WTC11 (cell line): ENCODE measurements at regions not wholly inside any gene's neighbourhood (a gene's known extent, or its start where the extent isn't known, plus 50 kb on each side); places are given as distances from the start of the nearest gene placed in this dataset.

Source experiments
- ATAC-seq: fragments of 200-7000 bp; cut with Tn5 transposase; 2 replicates; pipeline ENCODE4 v1.10.0; 2021; ENCODE audit warnings: mild to moderate bottlenecking, moderate library complexity
- CTCF ChIA-PET: fragments of 300-600 bp; sonication (Branson Sonifier 250); formaldehyde crosslinking; loops from one replicate; lab custom pipeline; 2021; ENCODE audit warnings: antibody characterized with exemption; lab: Charles Lee
- POLR2A ChIA-PET: fragments of 350-600 bp; sonication (Branson Sonifier 250); formaldehyde crosslinking; loops from one replicate; lab custom pipeline; 2021; ENCODE audit warnings: antibody characterized with exemption; lab: Charles Lee
- DNase-seq: peaks from one replicate; pipeline ENCODE4 v3.0.0; 2021; ENCODE audit warnings: low spot score
- H3K27ac Mint-ChIP-seq: 2 replicates; pipeline ENCODE4 v1.8.0; 2021; ENCODE audit warnings: mixed read lengths
- H3K27me3 Mint-ChIP-seq: 2 replicates; pipeline ENCODE4 v1.8.0; 2021; ENCODE audit warnings: low read depth, mild to moderate bottlenecking, moderate library complexity, mixed read lengths
- H3K36me3 Mint-ChIP-seq: 2 replicates; pipeline ENCODE4 v1.8.0; 2021; ENCODE audit warnings: mixed read lengths
- H3K4me1 Mint-ChIP-seq: 2 replicates; pipeline ENCODE4 v1.8.0; 2022; ENCODE audit warnings: mixed read lengths
- H3K4me3 Mint-ChIP-seq: 2 replicates; pipeline ENCODE4 v1.8.0; 2021; ENCODE audit warnings: mild to moderate bottlenecking, moderate library complexity, mixed read lengths
- H3K9me3 Mint-ChIP-seq: 2 replicates; pipeline ENCODE4 v1.8.0; 2021; ENCODE audit warnings: mixed read lengths
- CREB1 ChIP-seq: sonication (generic); formaldehyde crosslinking; IDR thresholded peaks from 2 replicates; pipeline ENCODE4 v1.8.0; 2023; ENCODE audit warnings: mild to moderate bottlenecking, missing genetic modification reagents
- E2F1 ChIP-seq: sonication (generic); formaldehyde crosslinking; IDR thresholded peaks from 2 replicates; pipeline ENCODE4 v1.8.0; 2022; ENCODE audit warnings: mild to moderate bottlenecking, missing genetic modification reagents
- ETV6 ChIP-seq: sonication (generic); formaldehyde crosslinking; IDR thresholded peaks from 2 replicates; pipeline ENCODE4 v1.8.1; 2022; ENCODE audit warnings: mild to moderate bottlenecking, missing genetic modification reagents
- HMGA2 ChIP-seq: fragments of 250-450 bp; sonication (Bioruptor Pico); IDR thresholded peaks from 2 replicates; pipeline ENCODE4 v1.4.0; 2021; ENCODE audit warnings: mild to moderate bottlenecking, moderate library complexity
- IRF2 ChIP-seq: sonication (generic); formaldehyde crosslinking; IDR thresholded peaks from 2 replicates; pipeline ENCODE4 v1.8.0; 2022; ENCODE audit warnings: low read depth, missing genetic modification reagents, borderline replicate concordance
- OVOL2 ChIP-seq: fragments of 250-450 bp; sonication (Bioruptor Pico); IDR thresholded peaks from 2 replicates; pipeline ENCODE4 v1.9.0; 2021; ENCODE audit warnings: mild to moderate bottlenecking, borderline replicate concordance
- PRRX2 ChIP-seq: fragments of 250-450 bp; sonication (Bioruptor Pico); IDR thresholded peaks from 2 replicates; pipeline ENCODE4 v1.8.0; 2021; ENCODE audit warnings: mild to moderate bottlenecking
- RORB ChIP-seq: fragments of 250-450 bp; sonication (Bioruptor Pico); IDR thresholded peaks from 2 replicates; pipeline ENCODE4 v1.9.0; 2021; ENCODE audit warnings: mild to moderate bottlenecking
- SMAD3 ChIP-seq: sonication (generic); formaldehyde crosslinking; IDR thresholded peaks from 2 replicates; pipeline ENCODE4 v1.8.0; 2022; ENCODE audit warnings: missing genetic modification reagents, mild to moderate bottlenecking, borderline replicate concordance
- SMAD4 ChIP-seq: sonication (generic); formaldehyde crosslinking; IDR thresholded peaks from 2 replicates; pipeline ENCODE4 v1.8.0; 2022; ENCODE audit warnings: mild to moderate bottlenecking, missing genetic modification reagents
- TCF7 ChIP-seq: sonication (generic); formaldehyde crosslinking; IDR thresholded peaks from 2 replicates; pipeline ENCODE4 v1.8.0; 2022; ENCODE audit warnings: mild to moderate bottlenecking, low read depth, missing genetic modification reagents, moderate library complexity
- ZNF219 ChIP-seq: sonication (generic); formaldehyde crosslinking; IDR thresholded peaks from 2 replicates; pipeline ENCODE4 v1.8.0; 2023; ENCODE audit warnings: missing genetic modification reagents, mild to moderate bottlenecking, borderline replicate concordance
- ZNF263 ChIP-seq: sonication (generic); formaldehyde crosslinking; IDR thresholded peaks from 2 replicates; pipeline ENCODE4 v1.8.1; 2022; ENCODE audit warnings: low read depth, mild to moderate bottlenecking, moderate library complexity, missing genetic modification reagents
- ZNF281 ChIP-seq: sonication (generic); formaldehyde crosslinking; IDR thresholded peaks from 2 replicates; pipeline ENCODE4 v1.8.0; 2023; ENCODE audit warnings: mild to moderate bottlenecking, missing genetic modification reagents
- ZNF423 ChIP-seq: fragments of 250-450 bp; sonication (Bioruptor Pico); IDR thresholded peaks from 2 replicates; pipeline ENCODE4 v2.1.2; 2022; ENCODE audit warnings: mild to moderate bottlenecking, moderate library complexity
- ZNF671 ChIP-seq: fragments of 250-450 bp; sonication (Bioruptor Pico); IDR thresholded peaks from 2 replicates; pipeline ENCODE4 v1.8.0; 2021; ENCODE audit warnings: mild to moderate bottlenecking
- TF ChIP-seq, protein P1 (sequence below): fragments of 250-450 bp; sonication (Bioruptor Pico); IDR thresholded peaks from 2 replicates; pipeline ENCODE4 v1.8.0; 2021; ENCODE audit warnings: mild to moderate bottlenecking
- TF ChIP-seq, protein P2 (sequence below): fragments of 250-450 bp; sonication (Bioruptor Pico); IDR thresholded peaks from 2 replicates; pipeline ENCODE4 v1.9.0; 2021; ENCODE audit warnings: moderate library complexity, mild to moderate bottlenecking, inconsistent platforms, borderline replicate concordance
- TF ChIP-seq, protein P3 (sequence below): sonication (generic); formaldehyde crosslinking; IDR thresholded peaks from 2 replicates; pipeline ENCODE4 v1.8.0; 2022; ENCODE audit warnings: mild to moderate bottlenecking, missing genetic modification reagents
- TF ChIP-seq, protein P4 (sequence below): sonication (generic); formaldehyde crosslinking; conservative IDR thresholded peaks from 2 replicates; pipeline ENCODE4 v1.8.1; 2023; ENCODE audit warnings: mild to moderate bottlenecking, low read depth, missing genetic modification reagents, moderate library complexity

GRCh38 chr14:62244221-62244620 is 482.0 kb downstream of the SNAPC1 start:
- CTCF ChIA-PET, result no interaction called here
- DNase-seq (no peak), ATAC-seq (no peak)
- H3K4me3 Mint-ChIP-seq, result no peak overlapping the region
- TF ChIP-seq RORB (CRISPR knock-in tag) (no peak), ETV6 (CRISPR knock-in tag) (no peak), HMGA2 (no peak), PRRX2 (CRISPR knock-in tag) (no peak), ZNF423 (no peak), ZNF263 (CRISPR knock-in tag) (no peak), ZNF219 (CRISPR knock-in tag) (no peak), ZNF281 (CRISPR knock-in tag) (no peak), CREB1 (no peak), OVOL2 (no peak), IRF2 (CRISPR knock-in tag) (no peak)
- TF ChIP-seq, protein P1, sequence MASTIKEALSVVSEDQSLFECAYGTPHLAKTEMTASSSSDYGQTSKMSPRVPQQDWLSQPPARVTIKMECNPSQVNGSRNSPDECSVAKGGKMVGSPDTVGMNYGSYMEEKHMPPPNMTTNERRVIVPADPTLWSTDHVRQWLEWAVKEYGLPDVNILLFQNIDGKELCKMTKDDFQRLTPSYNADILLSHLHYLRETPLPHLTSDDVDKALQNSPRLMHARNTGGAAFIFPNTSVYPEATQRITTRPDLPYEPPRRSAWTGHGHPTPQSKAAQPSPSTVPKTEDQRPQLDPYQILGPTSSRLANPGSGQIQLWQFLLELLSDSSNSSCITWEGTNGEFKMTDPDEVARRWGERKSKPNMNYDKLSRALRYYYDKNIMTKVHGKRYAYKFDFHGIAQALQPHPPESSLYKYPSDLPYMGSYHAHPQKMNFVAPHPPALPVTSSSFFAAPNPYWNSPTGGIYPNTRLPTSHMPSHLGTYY, result no peak
- TF ChIP-seq, protein P2, sequence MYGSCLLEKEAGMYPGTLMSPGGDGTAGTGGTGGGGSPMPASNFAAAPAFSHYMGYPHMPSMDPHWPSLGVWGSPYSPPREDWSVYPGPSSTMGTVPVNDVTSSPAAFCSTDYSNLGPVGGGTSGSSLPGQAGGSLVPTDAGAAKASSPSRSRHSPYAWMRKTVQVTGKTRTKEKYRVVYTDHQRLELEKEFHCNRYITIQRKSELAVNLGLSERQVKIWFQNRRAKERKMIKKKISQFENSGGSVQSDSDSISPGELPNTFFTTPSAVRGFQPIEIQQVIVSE (CRISPR knock-in tag), result no peak
- TF ChIP-seq, protein P3, sequence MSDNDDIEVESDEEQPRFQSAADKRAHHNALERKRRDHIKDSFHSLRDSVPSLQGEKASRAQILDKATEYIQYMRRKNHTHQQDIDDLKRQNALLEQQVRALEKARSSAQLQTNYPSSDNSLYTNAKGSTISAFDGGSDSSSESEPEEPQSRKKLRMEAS (CRISPR knock-in tag), result no peak
- peaks cover 3% of the 10 kb centered on the region for H3K36me3 Mint-ChIP-seq
- peaks cover 9% of the 10 kb centered on the region for H3K4me1 Mint-ChIP-seq
- H3K9me3 Mint-ChIP-seq, result peaks cover 28% of the 10 kb centered on the region
- H3K27ac Mint-ChIP-seq, result no peak overlapping the region
- H3K27me3 Mint-ChIP-seq, result no peaks in the 10 kb centered on the region
- POLR2A ChIA-PET, result no interaction called here

DNA sequence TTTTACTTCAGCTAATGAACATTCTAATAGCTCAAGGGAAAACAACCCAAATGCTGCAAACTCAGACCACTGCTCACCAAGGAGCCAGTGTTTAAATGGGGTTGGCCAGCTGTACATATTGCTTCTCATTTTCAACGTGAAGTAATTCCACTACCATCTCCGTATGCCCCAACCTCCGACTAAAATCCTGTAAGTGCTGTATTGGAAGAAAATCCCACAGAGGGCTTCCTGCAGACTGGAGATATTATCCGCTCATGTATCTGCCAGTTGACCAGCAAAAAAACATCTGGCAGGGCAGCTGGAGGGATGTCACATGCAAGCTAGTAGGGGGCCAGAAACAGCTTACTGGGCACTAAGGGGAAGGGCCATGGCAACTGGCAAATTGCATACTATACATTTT is 485.0 kb downstream of the SNAPC1 start:
- POLR2A ChIA-PET, result no interaction called here
- CTCF ChIA-PET, result no interaction called here
- H3K36me3 Mint-ChIP-seq, result peaks cover 3% of the 10 kb centered on the region
- peaks cover 28% of the 10 kb centered on the region for H3K9me3 Mint-ChIP-seq
- DNase-seq (no peak), ATAC-seq (no peak)
- H3K27me3 Mint-ChIP-seq, result no peaks in the 10 kb centered on the region
- no peak overlapping the region for H3K4me3 Mint-ChIP-seq
- H3K4me1 Mint-ChIP-seq, result no peaks in the 10 kb centered on the region
- no peak overlapping the region for H3K27ac Mint-ChIP-seq
- TF ChIP-seq CREB1 (no peak), SMAD4 (CRISPR knock-in tag) (no peak), ZNF671 (CRISPR knock-in tag) (no peak), ETV6 (CRISPR knock-in tag) (no peak), TCF7 (CRISPR knock-in tag) (no peak), E2F1 (no peak), SMAD3 (CRISPR knock-in tag) (no peak)
- TF ChIP-seq, protein P4, sequence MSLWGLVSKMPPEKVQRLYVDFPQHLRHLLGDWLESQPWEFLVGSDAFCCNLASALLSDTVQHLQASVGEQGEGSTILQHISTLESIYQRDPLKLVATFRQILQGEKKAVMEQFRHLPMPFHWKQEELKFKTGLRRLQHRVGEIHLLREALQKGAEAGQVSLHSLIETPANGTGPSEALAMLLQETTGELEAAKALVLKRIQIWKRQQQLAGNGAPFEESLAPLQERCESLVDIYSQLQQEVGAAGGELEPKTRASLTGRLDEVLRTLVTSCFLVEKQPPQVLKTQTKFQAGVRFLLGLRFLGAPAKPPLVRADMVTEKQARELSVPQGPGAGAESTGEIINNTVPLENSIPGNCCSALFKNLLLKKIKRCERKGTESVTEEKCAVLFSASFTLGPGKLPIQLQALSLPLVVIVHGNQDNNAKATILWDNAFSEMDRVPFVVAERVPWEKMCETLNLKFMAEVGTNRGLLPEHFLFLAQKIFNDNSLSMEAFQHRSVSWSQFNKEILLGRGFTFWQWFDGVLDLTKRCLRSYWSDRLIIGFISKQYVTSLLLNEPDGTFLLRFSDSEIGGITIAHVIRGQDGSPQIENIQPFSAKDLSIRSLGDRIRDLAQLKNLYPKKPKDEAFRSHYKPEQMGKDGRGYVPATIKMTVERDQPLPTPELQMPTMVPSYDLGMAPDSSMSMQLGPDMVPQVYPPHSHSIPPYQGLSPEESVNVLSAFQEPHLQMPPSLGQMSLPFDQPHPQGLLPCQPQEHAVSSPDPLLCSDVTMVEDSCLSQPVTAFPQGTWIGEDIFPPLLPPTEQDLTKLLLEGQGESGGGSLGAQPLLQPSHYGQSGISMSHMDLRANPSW (CRISPR knock-in tag), result no peak
